ENCODE measurements at regions not wholly inside any gene's neighbourhood (a gene's known extent, or its start where the extent isn't known, plus 50 kb on each side); places are given as distances from the start of the nearest gene placed in this dataset.

GRCh38 chr9:108333530-108333983, 522.2 kb downstream of the ACTL7B start:
- Histone ChIP-seq H3K36me3 (no peaks in the 10 kb centered on the region), H3K27ac (no peak overlapping the region), H3K9me3 (peaks cover 0 to 10% of the 10 kb centered on the region in 2 donors), H3K4me3 (no peak overlapping the region), H3K27me3 (no peaks in the 10 kb centered on the region), H3K4me1 (no peaks in the 10 kb centered on the region)
- no peak for DNase-seq (ENCODE audit: low spot score)
- TF ChIP-seq, protein P1, sequence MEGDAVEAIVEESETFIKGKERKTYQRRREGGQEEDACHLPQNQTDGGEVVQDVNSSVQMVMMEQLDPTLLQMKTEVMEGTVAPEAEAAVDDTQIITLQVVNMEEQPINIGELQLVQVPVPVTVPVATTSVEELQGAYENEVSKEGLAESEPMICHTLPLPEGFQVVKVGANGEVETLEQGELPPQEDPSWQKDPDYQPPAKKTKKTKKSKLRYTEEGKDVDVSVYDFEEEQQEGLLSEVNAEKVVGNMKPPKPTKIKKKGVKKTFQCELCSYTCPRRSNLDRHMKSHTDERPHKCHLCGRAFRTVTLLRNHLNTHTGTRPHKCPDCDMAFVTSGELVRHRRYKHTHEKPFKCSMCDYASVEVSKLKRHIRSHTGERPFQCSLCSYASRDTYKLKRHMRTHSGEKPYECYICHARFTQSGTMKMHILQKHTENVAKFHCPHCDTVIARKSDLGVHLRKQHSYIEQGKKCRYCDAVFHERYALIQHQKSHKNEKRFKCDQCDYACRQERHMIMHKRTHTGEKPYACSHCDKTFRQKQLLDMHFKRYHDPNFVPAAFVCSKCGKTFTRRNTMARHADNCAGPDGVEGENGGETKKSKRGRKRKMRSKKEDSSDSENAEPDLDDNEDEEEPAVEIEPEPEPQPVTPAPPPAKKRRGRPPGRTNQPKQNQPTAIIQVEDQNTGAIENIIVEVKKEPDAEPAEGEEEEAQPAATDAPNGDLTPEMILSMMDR (IDR thresholded peaks at IDR 0.05), result no peak

DNA sequence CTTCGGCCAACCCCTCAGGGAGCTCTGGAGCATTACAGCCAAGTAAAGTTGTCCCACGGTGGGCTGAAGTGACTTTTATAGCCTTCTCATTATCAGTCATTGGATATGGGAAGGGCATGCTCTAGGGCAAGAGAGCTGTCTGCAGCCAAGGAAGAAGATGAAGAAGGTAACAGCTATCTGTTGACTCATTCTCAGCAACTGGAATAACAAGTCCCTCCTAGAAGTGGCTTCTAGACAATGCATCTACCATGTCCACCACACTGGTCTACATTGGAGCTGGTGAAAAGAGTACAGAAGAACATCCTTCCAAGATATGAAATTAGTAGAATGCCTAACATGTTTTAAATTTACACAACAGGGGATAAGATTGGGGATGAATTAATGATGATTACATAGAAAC, 524.2 kb downstream of the ACTL7B start:
- H3K27me3 ChIP-seq, result no peaks in the 10 kb centered on the region
- H3K9me3 ChIP-seq, result peaks cover 4 to 29% of the 10 kb centered on the region in 2 donors
- TF ChIP-seq, protein P1 (IDR thresholded peaks at IDR 0.05), result no peak
- no peaks in the 10 kb centered on the region for H3K4me1 ChIP-seq
- no peak overlapping the region for H3K4me3 ChIP-seq
- DNase-seq (ENCODE audit: low spot score), result no peak
- no peaks in the 10 kb centered on the region for H3K36me3 ChIP-seq
- no peak overlapping the region for H3K27ac ChIP-seq

- no peak for DNase-seq (ENCODE audit: low spot score)
- H3K27ac ChIP-seq, result no peak overlapping the region
- H3K9me3 ChIP-seq, result peaks cover 4 to 42% of the 10 kb centered on the region in 2 donors
- H3K4me3 ChIP-seq, result no peak overlapping the region
- H3K4me1 ChIP-seq, result no peaks in the 10 kb centered on the region
- TF ChIP-seq, protein P1 (IDR thresholded peaks at IDR 0.05), result no peak
- no peaks in the 10 kb centered on the region for H3K36me3 ChIP-seq
- H3K27me3 ChIP-seq, result no peaks in the 10 kb centered on the region
Observed at GRCh38 chr9:108325406-108325805, 530.4 kb downstream of the ACTL7B start.

GRCh38 chr9:108323615-108324014, 532.2 kb downstream of the ACTL7B start:
- Histone ChIP-seq H3K4me1 (no peaks in the 10 kb centered on the region), H3K36me3 (no peaks in the 10 kb centered on the region), H3K27me3 (no peaks in the 10 kb centered on the region), H3K4me3 (no peak overlapping the region), H3K9me3 (peaks cover 4 to 32% of the 10 kb centered on the region in 2 donors), H3K27ac (no peak overlapping the region)
- no peak for DNase-seq (ENCODE audit: low spot score)
- TF ChIP-seq, protein P1 (IDR thresholded peaks at IDR 0.05), result no peak

DNA sequence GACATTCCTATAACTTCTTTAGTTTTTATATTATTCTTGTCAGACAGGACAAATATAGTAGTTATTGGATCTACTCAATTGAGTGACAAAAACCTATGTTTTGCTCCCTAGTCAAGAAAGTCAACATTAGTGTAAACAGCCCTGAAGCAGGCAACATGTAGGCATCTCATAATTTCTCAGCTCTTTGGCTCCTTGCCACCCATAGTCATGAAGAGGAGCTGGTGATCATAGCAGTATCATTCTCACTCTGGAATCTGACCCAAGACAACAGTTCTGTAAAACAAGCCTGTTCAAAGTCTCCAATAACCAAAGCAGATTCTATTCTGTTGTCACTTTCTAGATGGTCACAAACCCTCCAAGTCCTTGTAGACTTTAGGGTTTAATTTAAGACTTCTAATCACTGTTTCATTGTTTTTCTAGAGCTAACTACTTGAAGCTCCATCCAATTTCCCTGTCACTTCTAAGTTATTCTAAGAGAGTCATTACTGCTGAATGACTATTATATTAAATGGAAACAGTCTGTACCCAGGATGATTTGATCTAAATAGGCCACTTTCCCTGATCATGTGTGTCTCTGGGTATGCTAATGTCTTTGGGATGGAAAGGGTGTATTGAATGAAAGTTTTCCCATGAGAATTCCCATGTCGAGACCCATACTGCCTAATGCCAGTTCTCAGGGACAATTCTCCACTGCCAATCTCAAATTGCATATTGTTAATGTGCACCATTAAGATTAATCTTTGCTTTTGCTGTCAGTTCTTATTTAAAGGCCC, 533.3 kb downstream of the ACTL7B start:
- TF ChIP-seq, protein P1 (IDR thresholded peaks at IDR 0.05), result no peak
- peaks cover 2 to 21% of the 10 kb centered on the region in 2 donors for H3K9me3 ChIP-seq
- H3K4me3 ChIP-seq, result no peak overlapping the region
- no peaks in the 10 kb centered on the region for H3K27me3 ChIP-seq
- no peaks in the 10 kb centered on the region for H3K36me3 ChIP-seq
- no peak for DNase-seq (ENCODE audit: low spot score)
- no peaks in the 10 kb centered on the region for H3K4me1 ChIP-seq
- no peak overlapping the region for H3K27ac ChIP-seq

DNA sequence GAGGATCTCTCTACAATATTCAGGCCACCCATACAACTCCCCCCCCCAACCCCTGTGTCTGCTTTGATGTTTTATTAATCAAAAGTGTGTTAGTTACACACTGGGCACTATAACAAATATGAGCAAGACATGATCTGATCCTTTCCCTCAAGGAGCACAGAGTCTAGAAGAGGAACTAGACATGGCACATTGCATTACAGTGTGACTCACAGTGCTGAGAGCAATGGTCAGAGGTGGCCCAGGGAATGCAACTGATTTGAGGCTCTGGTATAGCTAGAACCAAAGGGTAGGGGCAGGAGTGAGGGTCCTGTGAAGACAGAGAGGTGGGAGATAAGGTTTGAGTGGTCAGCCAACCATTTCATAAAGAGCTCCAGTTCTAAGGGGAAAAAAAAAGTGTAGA, 539.2 kb downstream of the ACTL7B start:
- Histone ChIP-seq H3K4me3 (no peak overlapping the region), H3K27ac (no peak overlapping the region), H3K9me3 (no peaks in the 10 kb centered on the region), H3K36me3 (no peaks in the 10 kb centered on the region), H3K4me1 (no peaks in the 10 kb centered on the region), H3K27me3 (no peaks in the 10 kb centered on the region)
- TF ChIP-seq, protein P1 (IDR thresholded peaks at IDR 0.05), result no peak
- no peak for DNase-seq (ENCODE audit: low spot score)
